Endothelial cell of umbilical vein (primary cell): ENCODE measurements at regions not wholly inside any gene's neighbourhood (a gene's known extent, or its start where the extent isn't known, plus 50 kb on each side); places are given as distances from the start of the nearest gene placed in this dataset.

Source experiments
- BruUV-seq: library from RNA; stranded (reverse); fragments of 400-500 nt; replicated peaks from 2 replicates; lab custom pipeline; 2021; lab: Mats Ljungman, UMichigan
- CTCF ChIA-PET: fragments of 300-600, 350-600 bp; sonication (Branson Sonifier 250); formaldehyde crosslinking; loops from one replicate; lab custom pipeline; 2021; ENCODE audit warnings: antibody characterized with exemption, inconsistent platforms; lab: Charles Lee
- POLR2A ChIA-PET: fragments of 300-600, 350-600 bp; sonication (Branson Sonifier 250); formaldehyde crosslinking; loops from one replicate; lab custom pipeline; 2021; ENCODE audit warnings: antibody characterized with exemption, inconsistent platforms; lab: Charles Lee
- DNase-seq: peaks from one replicate; pipeline ENCODE4 v3.0.0-alpha.2; 2011; ENCODE audit warnings: low read depth, low spot score
- FAIRE-seq: peaks from 2 replicates; lab custom pipeline; 2011; peaks lifted over from hg19 to GRCh38; lab: Jason Lieb, UNC
- H2AFZ ChIP-seq: 2 replicates; pipeline ENCODE4 v1.6.0; 2012; ENCODE audit warnings: low read depth, low read length, control low read depth, inconsistent platforms
- H3K27ac ChIP-seq: 2 replicates; pipeline ENCODE4 v1.5.1; 2011; ENCODE audit warnings: low read depth, mild to moderate bottlenecking, control low read depth, low read length, moderate library complexity; ENCODE audit not compliant: insufficient read depth
- H3K27me3 ChIP-seq, 2 experiments: 2 replicates each; pipeline versions ENCODE4 v1.6.0 to v1.6.1; 2011; ENCODE audit warnings: low read length in 2 of 2, mixed read lengths in 1 of 2; ENCODE audit not compliant: control insufficient read depth in 2 of 2, insufficient read depth in 2 of 2
- H3K36me3 ChIP-seq, 2 experiments: 2 replicates in 1 of 2; 3 replicates in 1 of 2; pipeline ENCODE4 v1.5.1; 2011; ENCODE audit warnings: low read length in 2 of 2, mild to moderate bottlenecking in 1 of 2, moderate library complexity in 1 of 2; ENCODE audit not compliant: control insufficient read depth in 2 of 2, insufficient read depth in 2 of 2; ENCODE audit errors: extremely low read depth in 1 of 2
- H3K4me1 ChIP-seq: 3 replicates; pipeline ENCODE4 v1.5.1; 2011; ENCODE audit warnings: mild to moderate bottlenecking, low read length; ENCODE audit not compliant: control insufficient read depth, insufficient read depth; ENCODE audit errors: extremely low read depth
- H3K4me2 ChIP-seq: 2 replicates; pipeline ENCODE4 v1.6.1; 2011; ENCODE audit warnings: low read length, control low read depth, mixed read lengths; ENCODE audit not compliant: insufficient read depth
- H3K4me3 ChIP-seq, 3 experiments: fragments of 200-600 bp in 1 of 3; sonication (generic), shearing (Covaris generic) in 1 of 3; replicated peaks in 1 of 3; 2 replicates each; pipeline ENCODE4 v1.5.1; 2011 to 2016; ENCODE audit warnings: control low read depth in 3 of 3, low read length in 3 of 3, mild to moderate bottlenecking in 2 of 3, inconsistent platforms in 1 of 3, low read depth in 1 of 3, moderate library complexity in 1 of 3; ENCODE audit not compliant: insufficient read depth in 1 of 3
- H3K79me2 ChIP-seq: 2 replicates; pipeline ENCODE4 v1.6.0; 2012; ENCODE audit warnings: low read length, inconsistent platforms; ENCODE audit not compliant: control insufficient read depth, insufficient read depth
- H3K9ac ChIP-seq: replicated peaks from 2 replicates; pipeline ENCODE3; 2011; ENCODE audit warnings: low read length, control low read depth; ENCODE audit not compliant: insufficient read depth; ENCODE audit errors: extremely low read depth
- H3K9me1 ChIP-seq: replicated peaks from 3 replicates; pipeline ENCODE4 v1.6.0; 2011; ENCODE audit warnings: mild to moderate bottlenecking, low read length; ENCODE audit not compliant: control insufficient read depth, insufficient read depth; ENCODE audit errors: extremely low read depth
- H3K9me3 ChIP-seq: replicated peaks from 2 replicates; pipeline ENCODE4 v1.5.1; 2012; ENCODE audit warnings: low read length, inconsistent platforms; ENCODE audit not compliant: control insufficient read depth, insufficient read depth
- H4K20me1 ChIP-seq: replicated peaks from 2 replicates; pipeline ENCODE3; 2011; ENCODE audit warnings: mild to moderate bottlenecking, low read length; ENCODE audit not compliant: control insufficient read depth, insufficient read depth; ENCODE audit errors: extremely low read depth
- EZH2 ChIP-seq: IDR thresholded peaks from 2 replicates; pipeline ENCODE4 v1.6.1; 2012; ENCODE audit warnings: borderline replicate concordance, low read depth, mild to moderate bottlenecking, moderate library complexity, low read length, inconsistent platforms; ENCODE audit not compliant: severe bottlenecking
- FOS ChIP-seq: IDR thresholded peaks from 2 replicates; pipeline ENCODE4 v1.6.1; 2011; ENCODE audit warnings: mild to moderate bottlenecking, low read length, moderate library complexity, borderline replicate concordance; ENCODE audit not compliant: insufficient read depth
- GATA2 ChIP-seq: IDR thresholded peaks from 2 replicates; pipeline ENCODE4 v1.7.0; 2011; ENCODE audit warnings: low read depth, mild to moderate bottlenecking, moderate library complexity, mixed read lengths, low read length; ENCODE audit not compliant: insufficient read length, insufficient read depth
- JUN ChIP-seq: IDR thresholded peaks from 2 replicates; pipeline ENCODE4 v1.6.1; 2011; ENCODE audit warnings: borderline replicate concordance, low read depth; ENCODE audit not compliant: insufficient read length, insufficient read depth
- MYC ChIP-seq: IDR thresholded peaks from one replicate; pipeline ENCODE4 v1.6.1; 2011; ENCODE audit warnings: mild to moderate bottlenecking, low read depth, low read length
- POLR2A ChIP-seq: IDR thresholded peaks from 2 replicates; pipeline ENCODE4 v1.6.1; 2012; ENCODE audit warnings: low read depth, mild to moderate bottlenecking, control low read depth, low read length
- POLR2AphosphoS5 ChIP-seq: IDR thresholded peaks from 2 replicates; pipeline ENCODE4 v1.6.1; 2012; ENCODE audit warnings: low read depth, mild to moderate bottlenecking, control low read depth, low read length, moderate library complexity; ENCODE audit not compliant: insufficient read depth
- dilution Hi-C: fragments of 300-500 bp; cut with MboI; formaldehyde crosslinking; loops from one replicate; pipeline ENCODE4 v1.15.0; 2019; ENCODE audit warnings: low sequenced_read_pairs; ENCODE audit not compliant: extremely low pct_ligation_motif_present
- intact Hi-C: fragments of 100-400 bp; cut with micrococcal nuclease; formaldehyde crosslinking; loops from one replicate; pipeline ENCODE4 v1.10.0; 2022
- TF ChIP-seq, protein P1 (sequence below): IDR thresholded peaks from 2 replicates; pipeline ENCODE4 v1.6.1; 2011; ENCODE audit not compliant: insufficient read depth, insufficient read length
- TF ChIP-seq, protein P2 (sequence below), 2 donors: IDR thresholded peaks; 1 replicate in 1 of 2; 2 replicates in 1 of 2; pipeline ENCODE4 v1.5.1; 2011; ENCODE audit warnings: low read length in 2 of 2, mild to moderate bottlenecking in 2 of 2, moderate library complexity in 2 of 2, control low read depth in 1 of 2, inconsistent platforms in 1 of 2, low read depth in 1 of 2; ENCODE audit not compliant: insufficient read depth in 1 of 2; ENCODE audit errors: extremely low read depth in 1 of 2

DNA sequence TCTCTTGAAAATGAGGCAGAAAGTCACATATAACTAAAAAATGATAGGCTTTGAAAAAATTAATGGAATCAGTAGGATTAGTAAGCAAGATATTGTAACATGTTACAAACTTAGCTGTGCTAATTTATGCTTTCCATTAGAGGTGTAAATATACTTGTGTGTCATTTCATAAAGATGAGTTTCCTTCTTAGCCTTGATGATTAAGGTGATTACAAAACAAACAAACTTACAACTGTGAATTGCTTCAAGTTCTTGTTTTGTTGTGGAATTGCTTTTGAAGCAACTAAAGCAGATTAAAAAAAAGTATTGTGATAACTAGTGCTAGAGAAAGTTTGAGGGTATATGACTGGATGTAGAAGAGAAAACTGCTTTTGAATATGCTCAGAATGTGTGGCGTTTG is 87.9 kb downstream of the DIPK2A start:
- H3K79me2 ChIP-seq = no peaks in the 10 kb centered on the region
- H3K27me3 ChIP-seq = no peaks in the 10 kb centered on the region
- no peaks in the 10 kb centered on the region for H3K9me3 ChIP-seq
- no TSS peak for BruUV-seq
- H3K9me1 ChIP-seq = no peaks in the 10 kb centered on the region
- no peaks in the 10 kb centered on the region for H3K36me3 ChIP-seq
- TF ChIP-seq GATA2 (no peak), EZH2 (no peak), JUN (no peak), POLR2A (no peak)
- TF ChIP-seq, protein P1, sequence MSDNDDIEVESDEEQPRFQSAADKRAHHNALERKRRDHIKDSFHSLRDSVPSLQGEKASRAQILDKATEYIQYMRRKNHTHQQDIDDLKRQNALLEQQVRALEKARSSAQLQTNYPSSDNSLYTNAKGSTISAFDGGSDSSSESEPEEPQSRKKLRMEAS = no peak
- H3K9ac ChIP-seq = no peak overlapping the region
- POLR2A ChIA-PET = no interaction called here
- no peak overlapping the region for H3K27ac ChIP-seq
- DNase-seq = no peak
- dilution Hi-C loops (no loop called here), intact Hi-C loops (no loop called here)
- FAIRE-seq = peak; percentile 18
- no peak overlapping the region for H2AFZ ChIP-seq
- no peaks in the 10 kb centered on the region for H4K20me1 ChIP-seq
- no peak overlapping the region for H3K4me2 ChIP-seq
- no peak overlapping the region for H3K4me3 ChIP-seq
- no peaks in the 10 kb centered on the region for H3K4me1 ChIP-seq
- CTCF ChIA-PET = no interaction called here

DNA sequence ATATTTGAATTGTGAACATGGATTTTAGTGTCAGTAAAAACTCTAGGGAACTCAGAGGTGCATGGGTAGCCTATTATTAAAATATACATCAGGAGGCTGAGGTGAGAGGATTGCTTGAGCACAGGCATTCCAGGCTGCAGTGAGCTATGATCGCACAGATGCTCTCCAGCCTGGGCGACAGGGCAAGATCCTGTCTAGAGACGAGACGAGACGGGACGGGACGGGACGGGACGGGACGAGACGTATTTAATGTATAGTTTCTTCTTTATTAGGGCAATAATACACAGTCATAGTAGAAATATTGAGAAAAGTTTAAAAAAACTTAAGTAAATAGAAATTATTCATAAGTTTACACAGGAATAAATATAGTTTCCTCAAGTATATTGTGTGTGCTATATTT is 89.3 kb downstream of the DIPK2A start:
- dilution Hi-C loops = no loop called here
- ChIA-PET CTCF (no interaction called here), POLR2A (no interaction called here)

More for the DNA sequence above, 89.3 kb downstream of the DIPK2A start:
- TF ChIP-seq JUN = no peak
- no peak for TF ChIP-seq POLR2A
- TF ChIP-seq EZH2 = no peak
- no peak for TF ChIP-seq MYC
- no peak for TF ChIP-seq GATA2
- TF ChIP-seq, protein P1 = no peak
- TF ChIP-seq FOS = no peak
- TF ChIP-seq, protein P2, sequence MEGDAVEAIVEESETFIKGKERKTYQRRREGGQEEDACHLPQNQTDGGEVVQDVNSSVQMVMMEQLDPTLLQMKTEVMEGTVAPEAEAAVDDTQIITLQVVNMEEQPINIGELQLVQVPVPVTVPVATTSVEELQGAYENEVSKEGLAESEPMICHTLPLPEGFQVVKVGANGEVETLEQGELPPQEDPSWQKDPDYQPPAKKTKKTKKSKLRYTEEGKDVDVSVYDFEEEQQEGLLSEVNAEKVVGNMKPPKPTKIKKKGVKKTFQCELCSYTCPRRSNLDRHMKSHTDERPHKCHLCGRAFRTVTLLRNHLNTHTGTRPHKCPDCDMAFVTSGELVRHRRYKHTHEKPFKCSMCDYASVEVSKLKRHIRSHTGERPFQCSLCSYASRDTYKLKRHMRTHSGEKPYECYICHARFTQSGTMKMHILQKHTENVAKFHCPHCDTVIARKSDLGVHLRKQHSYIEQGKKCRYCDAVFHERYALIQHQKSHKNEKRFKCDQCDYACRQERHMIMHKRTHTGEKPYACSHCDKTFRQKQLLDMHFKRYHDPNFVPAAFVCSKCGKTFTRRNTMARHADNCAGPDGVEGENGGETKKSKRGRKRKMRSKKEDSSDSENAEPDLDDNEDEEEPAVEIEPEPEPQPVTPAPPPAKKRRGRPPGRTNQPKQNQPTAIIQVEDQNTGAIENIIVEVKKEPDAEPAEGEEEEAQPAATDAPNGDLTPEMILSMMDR (IDR thresholded peaks at IDR 0.05; ENCODE audit: extremely low read depth in 1 of 2, insufficient read depth in 1 of 2, low read depth in 1 of 2, low read length in 2 of 2) = no peak
- no peak for TF ChIP-seq POLR2AphosphoS5
- Histone ChIP-seq H3K4me1 (no peaks in the 10 kb centered on the region), H4K20me1 (no peaks in the 10 kb centered on the region), H3K27ac (no peak overlapping the region), H3K9me1 (no peaks in the 10 kb centered on the region), H3K79me2 (no peaks in the 10 kb centered on the region), H3K27me3 (no peaks in the 10 kb centered on the region), H2AFZ (no peak overlapping the region), H3K9me3 (no peaks in the 10 kb centered on the region), H3K4me2 (no peak overlapping the region), H3K4me3 (no peak overlapping the region), H3K9ac (no peak overlapping the region), H3K36me3 (no peaks in the 10 kb centered on the region)
- BruUV-seq = no TSS peak
- intact Hi-C loops = no loop called here
- DNase-seq (no peak), FAIRE-seq (no peak)
